MCF 10A (cell line): ENCODE measurements at regions not wholly inside any gene's neighbourhood (a gene's known extent, or its start where the extent isn't known, plus 50 kb on each side); places are given as distances from the start of the nearest gene placed in this dataset.
A peak's percentile ranks its signal among the peaks of the same experiment; 100 is the strongest.

ENCODE experiments used
- BruUV-seq: library from RNA; stranded (reverse); fragments of 400-500 nt; replicated peaks from 2 replicates; lab custom pipeline; 2021; lab: Mats Ljungman, UMichigan
- CTCF ChIA-PET: fragments of 300-600 bp; sonication (Branson Sonifier 250); formaldehyde crosslinking; extraction: SDS; loops from one replicate; lab custom pipeline; 2021; ENCODE audit warnings: antibody characterized with exemption, inconsistent platforms; lab: Yijun Ruan, JAX
- POLR2A ChIA-PET: fragments of 300-600, 350-650 bp; sonication (Branson Sonifier 250); formaldehyde crosslinking; extraction: SDS; loops from one replicate; lab custom pipeline; 2020; ENCODE audit warnings: antibody characterized with exemption, inconsistent platforms; lab: Yijun Ruan, JAX
- DNase-seq: peaks from one replicate; pipeline ENCODE4 v3.0.0-alpha.2; 2018; ENCODE audit not compliant: unreplicated experiment
- H3K27ac Mint-ChIP-seq: one replicate; pipeline ENCODE4 v1.8.0; 2022; ENCODE audit warnings: mild to moderate bottlenecking, low read depth, mixed read lengths; ENCODE audit not compliant: unreplicated experiment
- H3K27me3 Mint-ChIP-seq: one replicate; pipeline ENCODE4 v1.8.0; 2022; ENCODE audit warnings: mixed read lengths; ENCODE audit not compliant: insufficient read depth, unreplicated experiment
- H3K36me3 Mint-ChIP-seq: one replicate; pipeline ENCODE4 v1.8.0; 2022; ENCODE audit warnings: mild to moderate bottlenecking, moderate library complexity, mixed read lengths; ENCODE audit not compliant: insufficient read depth, unreplicated experiment
- H3K4me1 Mint-ChIP-seq: one replicate; pipeline ENCODE4 v1.8.0; 2022; ENCODE audit warnings: mixed read lengths; ENCODE audit not compliant: insufficient read depth, unreplicated experiment
- H3K4me3 Mint-ChIP-seq: one replicate; pipeline ENCODE4 v1.8.0; 2022; ENCODE audit warnings: mild to moderate bottlenecking, moderate library complexity, mixed read lengths; ENCODE audit not compliant: unreplicated experiment
- H3K9me3 Mint-ChIP-seq: one replicate; pipeline ENCODE4 v1.8.0; 2022; ENCODE audit warnings: mixed read lengths; ENCODE audit not compliant: unreplicated experiment
- intact Hi-C: fragments of 100-400 bp; cut with micrococcal nuclease; formaldehyde crosslinking; loops from 2 replicates; pipeline ENCODE4 v1.14.1; 2022
- TF ChIP-seq, protein P1 (sequence below): fragments of 200-600 bp; IDR thresholded peaks from one replicate; pipeline ENCODE4 v1.8.0; 2022; ENCODE audit warnings: antibody characterized with exemption, mild to moderate bottlenecking; ENCODE audit not compliant: unreplicated experiment

GRCh38 chr14:49527221-49527620, 59.0 kb downstream of the RPS29 start:
- Mint-ChIP-seq H3K4me1 (no peaks in the 10 kb centered on the region), H3K27me3 (peaks cover 37% of the 10 kb centered on the region), H3K4me3 (no peak overlapping the region), H3K27ac (no peak overlapping the region), H3K9me3 (peaks cover 7% of the 10 kb centered on the region), H3K36me3 (no peaks in the 10 kb centered on the region)
- TF ChIP-seq, protein P1, sequence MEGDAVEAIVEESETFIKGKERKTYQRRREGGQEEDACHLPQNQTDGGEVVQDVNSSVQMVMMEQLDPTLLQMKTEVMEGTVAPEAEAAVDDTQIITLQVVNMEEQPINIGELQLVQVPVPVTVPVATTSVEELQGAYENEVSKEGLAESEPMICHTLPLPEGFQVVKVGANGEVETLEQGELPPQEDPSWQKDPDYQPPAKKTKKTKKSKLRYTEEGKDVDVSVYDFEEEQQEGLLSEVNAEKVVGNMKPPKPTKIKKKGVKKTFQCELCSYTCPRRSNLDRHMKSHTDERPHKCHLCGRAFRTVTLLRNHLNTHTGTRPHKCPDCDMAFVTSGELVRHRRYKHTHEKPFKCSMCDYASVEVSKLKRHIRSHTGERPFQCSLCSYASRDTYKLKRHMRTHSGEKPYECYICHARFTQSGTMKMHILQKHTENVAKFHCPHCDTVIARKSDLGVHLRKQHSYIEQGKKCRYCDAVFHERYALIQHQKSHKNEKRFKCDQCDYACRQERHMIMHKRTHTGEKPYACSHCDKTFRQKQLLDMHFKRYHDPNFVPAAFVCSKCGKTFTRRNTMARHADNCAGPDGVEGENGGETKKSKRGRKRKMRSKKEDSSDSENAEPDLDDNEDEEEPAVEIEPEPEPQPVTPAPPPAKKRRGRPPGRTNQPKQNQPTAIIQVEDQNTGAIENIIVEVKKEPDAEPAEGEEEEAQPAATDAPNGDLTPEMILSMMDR: no peak
- CTCF ChIA-PET: interaction anchor here (1.1 to 1.8 kb wide), 2 partner anchors 10 to 29 kb away, joined by 4 to 8 read pairs; no protein-coding TSS in a partner anchor
- POLR2A ChIA-PET: no interaction called here
- no TSS peak for BruUV-seq
- intact Hi-C loops: no loop called here
- no peak for DNase-seq

- H3K9me3 Mint-ChIP-seq: peaks cover 7% of the 10 kb centered on the region
- no peak for DNase-seq
- no peaks in the 10 kb centered on the region for H3K4me1 Mint-ChIP-seq
- ChIA-PET CTCF (interaction anchor here (1.8 kb wide), 1 partner anchor 28 kb away, joined by 8 read pairs; no protein-coding TSS in a partner anchor), POLR2A (interaction anchor here (0.7 kb wide), 1 partner anchor 36 kb away, joined by 3 read pairs; no protein-coding TSS in a partner anchor)
- H3K27ac Mint-ChIP-seq: no peak overlapping the region
- intact Hi-C loops: no loop called here
- no peak overlapping the region for H3K4me3 Mint-ChIP-seq
- H3K36me3 Mint-ChIP-seq: no peaks in the 10 kb centered on the region
- TF ChIP-seq, protein P1: no peak
- H3K27me3 Mint-ChIP-seq: peaks cover 26% of the 10 kb centered on the region
- BruUV-seq: no TSS peak
Measured at GRCh38 chr14:49526101-49526500, 60.1 kb downstream of the RPS29 start.

GRCh38 chr14:49516286-49516685, 69.9 kb downstream of the RPS29 start:
- ChIA-PET POLR2A (no interaction called here), CTCF (no interaction called here)
- DNase-seq: no peak
- Mint-ChIP-seq H3K36me3 (no peaks in the 10 kb centered on the region), H3K27me3 (no peaks in the 10 kb centered on the region), H3K27ac (no peak overlapping the region), H3K4me1 (peaks cover 11% of the 10 kb centered on the region), H3K4me3 (no peak overlapping the region), H3K9me3 (no peaks in the 10 kb centered on the region)
- TF ChIP-seq, protein P1: no peak
- intact Hi-C loops: no loop called here
- no TSS peak for BruUV-seq

DNA sequence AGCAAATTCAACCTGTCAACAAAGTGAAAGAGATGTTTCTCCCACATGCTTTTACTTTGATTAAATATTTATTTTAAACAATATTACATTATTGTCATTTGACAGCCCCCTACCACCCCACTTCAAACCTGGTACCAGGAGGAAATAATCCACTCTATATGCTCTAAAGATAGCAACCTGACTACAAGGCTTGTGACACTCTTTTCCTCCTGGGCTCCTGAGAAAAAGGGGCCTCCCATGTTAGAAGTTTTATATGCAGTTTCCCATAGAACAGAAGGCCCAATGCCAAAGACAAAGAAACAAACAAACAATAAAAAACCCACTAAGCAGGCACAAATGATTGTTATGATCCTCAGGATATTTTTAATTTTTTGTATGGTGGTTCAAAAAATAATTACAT, 73.6 kb downstream of the RPS29 start:
- TF ChIP-seq, protein P1: no peak
- ChIA-PET POLR2A (no interaction called here), CTCF (interaction anchor here (0.6 to 2.1 kb wide), 3 partner anchors 15 to 126 kb away, joined by 3 to 12 read pairs (median 5); no protein-coding TSS in a partner anchor)
- Mint-ChIP-seq H3K27me3 (no peaks in the 10 kb centered on the region), H3K36me3 (no peaks in the 10 kb centered on the region), H3K4me1 (peaks cover 11% of the 10 kb centered on the region), H3K27ac (peak overlapping the region; percentile 80), H3K4me3 (peak overlapping the region; percentile 1), H3K9me3 (no peaks in the 10 kb centered on the region)
- intact Hi-C loops: no loop called here
- BruUV-seq: no TSS peak
- DNase-seq: peak; percentile 10
